ENCODE measurements at regions not wholly inside any gene's neighbourhood (a gene's known extent, or its start where the extent isn't known, plus 50 kb on each side); places are given as distances from the start of the nearest gene placed in this dataset.

DNA sequence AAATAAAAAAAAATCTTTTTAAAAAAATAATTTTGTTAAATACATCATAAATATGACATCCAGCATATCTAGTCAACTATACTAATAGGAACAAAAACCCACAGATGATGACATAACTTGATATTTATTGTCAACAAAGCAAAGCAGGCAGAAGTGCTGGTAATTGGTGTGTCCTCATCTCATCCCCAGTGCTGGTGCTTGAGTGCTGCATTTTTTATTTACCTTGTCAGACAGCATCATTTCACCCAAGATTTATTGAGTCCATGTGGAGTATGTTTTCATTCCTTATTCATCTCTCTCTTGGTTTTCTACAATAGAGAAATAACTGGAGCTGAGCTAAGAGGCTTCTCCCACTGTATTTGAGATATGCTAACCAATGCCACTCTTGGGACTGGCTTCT is 191.6 kb upstream of the SLC14A2 start:
- Histone ChIP-seq H3K9me3 (ENCODE audit: control insufficient read depth, low read length) (no peaks in the 10 kb centered on the region), H3K4me1 (ENCODE audit: control insufficient read depth, insufficient read depth, low read length, poor library complexity, severe bottlenecking) (no peaks in the 10 kb centered on the region), H3K27ac (ENCODE audit: low read depth, low read length, severe bottlenecking) (no peak overlapping the region), H3K4me3 (ENCODE audit: extremely low read depth, insufficient read depth, low read length, poor library complexity, severe bottlenecking) (no peak overlapping the region), H3K36me3 (ENCODE audit: control insufficient read depth, insufficient read depth, low read length) (no peaks in the 10 kb centered on the region)

DNA sequence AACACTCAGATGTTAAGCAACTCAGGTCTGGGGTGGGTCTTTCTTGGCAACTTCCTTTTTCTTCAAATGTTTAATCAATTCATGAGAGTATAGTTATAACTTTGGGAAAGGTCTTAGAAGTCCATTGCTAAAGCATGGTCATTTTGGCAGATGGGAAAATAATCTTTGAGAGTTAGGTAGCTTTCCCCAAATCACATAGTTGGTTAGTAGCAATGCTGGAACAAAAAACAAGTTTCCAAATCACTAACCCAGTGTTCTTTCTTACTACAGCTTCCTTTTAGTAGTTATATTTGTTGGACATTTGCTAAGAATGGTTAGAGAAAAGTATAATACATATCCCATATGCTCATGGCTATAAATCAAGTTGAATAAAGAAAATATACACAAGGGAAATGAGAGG is 185.2 kb upstream of the SLC14A2 start:
- no peak overlapping the region for H3K27ac ChIP-seq (ENCODE audit: low read depth, low read length, severe bottlenecking)
- no peaks in the 10 kb centered on the region for H3K9me3 ChIP-seq (ENCODE audit: control insufficient read depth, low read length)
- no peaks in the 10 kb centered on the region for H3K4me1 ChIP-seq (ENCODE audit: control insufficient read depth, insufficient read depth, low read length, poor library complexity, severe bottlenecking)
- H3K4me3 ChIP-seq (ENCODE audit: extremely low read depth, insufficient read depth, low read length, poor library complexity, severe bottlenecking) = no peak overlapping the region
- H3K36me3 ChIP-seq (ENCODE audit: control insufficient read depth, insufficient read depth, low read length) = no peaks in the 10 kb centered on the region

DNA sequence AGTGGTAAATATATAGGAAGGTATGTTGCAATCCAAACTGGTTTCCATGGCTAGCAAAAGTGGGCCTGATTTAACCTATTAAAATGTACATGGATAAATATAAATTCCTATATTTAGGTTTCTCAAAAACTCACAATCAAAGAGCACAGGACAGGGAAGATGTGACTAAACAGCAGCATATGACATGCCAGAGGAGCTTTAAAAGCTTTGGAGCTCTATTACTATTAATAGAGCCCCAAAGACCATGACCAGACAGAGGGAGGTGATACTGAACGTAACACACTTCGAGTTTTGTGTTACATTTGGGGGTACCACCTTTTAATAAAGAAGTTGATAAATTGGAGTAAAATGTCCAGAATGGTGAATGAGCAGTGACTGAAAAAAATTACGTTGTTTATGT is 179.5 kb upstream of the SLC14A2 start:
- WGBS, 2 experiments (ENCODE audit: insufficient coverage in 2 of 2) = 83 to 100% methylated on average over 2 to 3 of the region's 3 CpGs
- H3K4me3 ChIP-seq (ENCODE audit: extremely low read depth, insufficient read depth, low read length, poor library complexity, severe bottlenecking) = no peak overlapping the region
- no peaks in the 10 kb centered on the region for H3K36me3 ChIP-seq (ENCODE audit: control insufficient read depth, insufficient read depth, low read length)
- no peak overlapping the region for H3K27ac ChIP-seq (ENCODE audit: low read depth, low read length, severe bottlenecking)
- no peaks in the 10 kb centered on the region for H3K4me1 ChIP-seq (ENCODE audit: control insufficient read depth, insufficient read depth, low read length, poor library complexity, severe bottlenecking)
- no peaks in the 10 kb centered on the region for H3K9me3 ChIP-seq (ENCODE audit: control insufficient read depth, low read length)

DNA sequence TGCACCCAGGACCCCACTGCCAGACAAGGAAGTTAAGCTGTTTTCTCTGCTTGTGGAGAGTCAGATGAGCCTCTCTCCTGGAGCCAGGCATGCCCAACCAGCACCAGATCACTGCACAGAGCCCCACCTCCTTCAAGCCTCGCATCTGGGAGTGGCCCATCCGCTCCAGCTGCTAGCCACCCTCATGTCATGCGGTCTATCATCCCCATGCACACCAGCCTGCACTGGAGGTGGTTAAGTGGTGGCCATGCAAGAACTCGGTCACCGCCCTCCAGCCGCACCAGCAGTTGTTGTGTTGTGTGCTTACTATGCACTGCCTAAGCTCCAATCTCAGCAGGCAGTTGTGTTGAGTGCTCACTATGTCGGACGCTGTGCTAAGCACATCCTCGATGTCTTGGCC is 177.9 kb upstream of the SLC14A2 start:
- 95 to 100% methylated on average over 3 to 5 of the region's 9 CpGs for WGBS, 2 experiments (ENCODE audit: insufficient coverage in 2 of 2)
- H3K27ac ChIP-seq (ENCODE audit: low read depth, low read length, severe bottlenecking) = no peak overlapping the region
- H3K4me1 ChIP-seq (ENCODE audit: control insufficient read depth, insufficient read depth, low read length, poor library complexity, severe bottlenecking) = no peaks in the 10 kb centered on the region
- H3K4me3 ChIP-seq (ENCODE audit: extremely low read depth, insufficient read depth, low read length, poor library complexity, severe bottlenecking) = no peak overlapping the region
- H3K9me3 ChIP-seq (ENCODE audit: control insufficient read depth, low read length) = no peaks in the 10 kb centered on the region
- H3K36me3 ChIP-seq (ENCODE audit: control insufficient read depth, insufficient read depth, low read length) = no peaks in the 10 kb centered on the region

DNA sequence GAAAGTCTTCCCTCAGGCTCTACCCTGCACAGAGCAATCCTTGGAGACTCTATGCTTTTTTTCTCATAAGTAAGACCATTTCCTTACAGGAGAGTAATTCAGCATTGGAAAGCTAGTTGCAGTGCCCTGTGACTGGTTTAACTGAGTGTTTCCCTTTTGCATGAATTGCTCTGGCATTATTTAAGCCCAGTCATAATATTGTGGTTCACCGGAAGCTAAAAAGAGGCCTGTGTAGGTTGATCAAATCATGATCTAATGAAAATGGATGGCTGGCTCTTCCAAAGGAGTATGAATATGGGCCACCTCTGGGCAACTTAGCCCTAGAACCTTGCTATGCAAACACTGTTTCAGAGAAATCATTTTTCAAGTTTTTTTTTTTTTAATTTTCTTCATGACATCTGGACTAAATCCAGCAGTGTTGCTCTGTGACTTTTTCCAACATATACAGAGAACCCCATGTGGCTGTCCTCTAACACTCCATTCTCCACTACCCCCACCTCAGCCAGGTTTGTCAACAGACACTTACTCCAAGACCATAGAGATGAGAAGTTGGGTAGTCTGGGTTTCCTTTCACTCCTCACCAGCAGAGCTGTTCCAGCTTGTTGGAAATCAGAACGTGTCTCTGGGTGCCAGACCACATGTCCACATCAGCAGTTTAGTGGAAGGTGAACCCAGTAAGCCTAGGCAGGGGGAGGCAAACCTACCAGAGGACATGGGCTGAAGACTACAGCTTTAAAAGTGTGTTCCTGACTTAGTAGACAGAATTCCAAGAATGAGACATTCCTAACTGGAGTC is 175.2 kb upstream of the SLC14A2 start:
- no peaks in the 10 kb centered on the region for H3K9me3 ChIP-seq (ENCODE audit: control insufficient read depth, low read length)
- H3K27ac ChIP-seq (ENCODE audit: low read depth, low read length, severe bottlenecking) = no peak overlapping the region
- no peaks in the 10 kb centered on the region for H3K36me3 ChIP-seq (ENCODE audit: control insufficient read depth, insufficient read depth, low read length)
- H3K4me1 ChIP-seq (ENCODE audit: control insufficient read depth, insufficient read depth, low read length, poor library complexity, severe bottlenecking) = no peaks in the 10 kb centered on the region
- no peak overlapping the region for H3K4me3 ChIP-seq (ENCODE audit: extremely low read depth, insufficient read depth, low read length, poor library complexity, severe bottlenecking)
- WGBS, 2 experiments (ENCODE audit: insufficient coverage in 2 of 2) = 67 to 100% methylated on average over 1 to 2 of the region's 2 CpGs

DNA sequence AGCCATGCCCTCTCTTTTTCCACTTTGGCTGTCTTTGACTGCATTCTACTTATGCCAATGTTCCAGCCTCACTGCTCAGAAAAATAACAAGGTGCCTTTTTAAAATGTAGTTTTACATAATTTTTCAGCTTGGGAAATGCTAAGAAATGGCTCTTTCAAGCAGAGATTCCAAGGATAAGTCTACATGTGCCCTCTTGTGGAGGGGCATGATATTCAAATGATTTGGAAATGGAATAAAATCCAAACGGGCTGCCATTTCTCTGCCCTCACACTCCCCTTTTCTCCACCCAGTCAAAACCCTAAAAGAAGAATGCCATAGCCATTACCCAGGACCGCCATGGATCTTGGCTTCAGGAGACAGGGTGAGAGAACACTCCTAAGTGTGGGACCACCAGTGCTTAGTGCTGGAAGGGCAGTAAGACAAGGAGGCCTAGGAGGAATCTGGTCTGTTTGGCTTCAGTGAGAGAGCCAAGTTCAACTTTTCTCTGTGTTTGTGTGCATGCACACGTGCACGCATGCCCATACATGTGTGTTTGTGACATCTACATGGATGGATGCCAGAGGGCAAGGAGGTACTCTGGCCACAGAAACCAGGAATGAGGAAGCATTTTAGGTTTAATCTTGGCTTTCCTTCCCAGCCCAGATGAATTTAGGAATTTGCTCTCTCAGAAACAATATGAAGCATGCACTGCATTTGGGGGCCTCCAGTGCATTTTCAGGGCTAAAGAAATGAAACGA is 174.0 kb upstream of the SLC14A2 start:
- no peaks in the 10 kb centered on the region for H3K36me3 ChIP-seq (ENCODE audit: control insufficient read depth, insufficient read depth, low read length)
- WGBS, 2 experiments (ENCODE audit: insufficient coverage in 2 of 2) = 83 to 92% methylated on average over 2 to 3 of the region's 5 CpGs
- H3K4me3 ChIP-seq (ENCODE audit: extremely low read depth, insufficient read depth, low read length, poor library complexity, severe bottlenecking) = no peak overlapping the region

DNA sequence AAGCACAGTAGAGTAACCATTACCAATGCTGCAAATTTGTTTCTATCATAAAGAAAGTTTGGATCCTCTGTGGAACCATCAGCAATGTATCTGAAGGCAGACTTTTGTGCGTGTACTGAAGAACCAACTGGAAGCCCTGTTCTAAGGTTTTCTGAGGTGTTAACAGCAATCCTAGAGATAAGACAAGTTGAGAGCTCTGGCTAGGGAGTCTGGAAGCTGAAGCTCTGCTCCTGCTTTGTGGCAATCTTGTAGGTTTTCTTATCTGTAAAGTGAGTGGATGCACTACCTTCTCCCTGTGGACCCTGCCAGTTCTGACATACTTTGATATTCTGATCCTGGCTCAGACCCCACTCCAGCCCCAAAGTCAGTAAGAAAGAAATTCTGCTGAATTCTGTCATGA is 171.2 kb upstream of the SLC14A2 start:
- no peaks in the 10 kb centered on the region for H3K36me3 ChIP-seq (ENCODE audit: control insufficient read depth, insufficient read depth, low read length)
- H3K4me3 ChIP-seq (ENCODE audit: extremely low read depth, insufficient read depth, low read length, poor library complexity, severe bottlenecking) = no peak overlapping the region
- H3K9me3 ChIP-seq (ENCODE audit: control insufficient read depth, low read length) = no peaks in the 10 kb centered on the region
- WGBS, 2 experiments (ENCODE audit: insufficient coverage in 2 of 2) = 91 to 92% methylated on average over 1 of the region's 1 CpG
- no peaks in the 10 kb centered on the region for H3K4me1 ChIP-seq (ENCODE audit: control insufficient read depth, insufficient read depth, low read length, poor library complexity, severe bottlenecking)
- H3K27ac ChIP-seq (ENCODE audit: low read depth, low read length, severe bottlenecking) = no peak overlapping the region

More for the DNA sequence above, 174.0 kb upstream of the SLC14A2 start:
- H3K9me3 ChIP-seq (ENCODE audit: control insufficient read depth, low read length) = no peaks in the 10 kb centered on the region
- no peak overlapping the region for H3K27ac ChIP-seq (ENCODE audit: low read depth, low read length, severe bottlenecking)
- no peaks in the 10 kb centered on the region for H3K4me1 ChIP-seq (ENCODE audit: control insufficient read depth, insufficient read depth, low read length, poor library complexity, severe bottlenecking)

DNA sequence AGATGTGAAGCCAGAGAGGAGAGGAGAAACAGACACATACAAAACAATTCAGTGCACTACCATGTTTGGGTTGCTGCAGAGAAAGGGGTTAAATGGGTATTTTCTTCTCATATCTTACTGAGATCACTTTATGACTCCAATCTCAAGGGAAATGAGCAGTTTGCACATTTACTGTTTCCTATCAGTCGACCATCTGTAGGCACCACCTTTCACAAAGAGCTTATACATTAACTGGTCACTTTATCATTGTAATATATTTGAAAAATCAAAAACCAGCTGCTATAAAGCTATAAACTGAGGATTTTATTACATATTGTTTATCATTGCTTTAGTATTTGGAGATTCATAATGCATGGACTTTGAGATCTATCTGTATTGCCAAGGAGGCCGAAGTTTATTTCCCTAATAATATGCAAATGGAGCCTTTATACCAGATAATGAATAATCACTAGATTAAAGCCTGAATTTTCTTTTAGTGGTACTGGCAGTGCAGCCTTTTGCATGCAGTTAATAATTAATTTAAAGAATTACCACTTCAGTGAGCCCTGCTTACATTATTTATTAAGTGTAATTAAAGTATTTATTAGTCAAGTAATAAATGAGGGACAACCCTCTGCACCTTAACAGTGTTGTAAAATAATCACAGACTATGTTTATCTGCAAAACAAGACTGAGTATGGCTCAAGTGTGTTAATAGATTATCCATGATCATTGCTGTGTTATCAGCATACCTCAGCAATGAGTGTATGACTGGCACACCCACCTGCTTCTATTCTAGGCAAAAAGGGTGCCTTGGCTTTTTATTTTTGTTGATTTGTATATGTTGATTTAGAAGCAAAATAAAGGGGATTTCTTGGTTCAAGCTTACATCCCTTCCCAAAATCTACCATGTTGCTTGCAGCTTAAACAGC is 167.7 kb upstream of the SLC14A2 start:
- H3K4me1 ChIP-seq (ENCODE audit: control insufficient read depth, insufficient read depth, low read length, poor library complexity, severe bottlenecking) = no peaks in the 10 kb centered on the region
- no peak overlapping the region for H3K4me3 ChIP-seq (ENCODE audit: extremely low read depth, insufficient read depth, low read length, poor library complexity, severe bottlenecking)
- H3K36me3 ChIP-seq (ENCODE audit: control insufficient read depth, insufficient read depth, low read length) = no peaks in the 10 kb centered on the region
- H3K27ac ChIP-seq (ENCODE audit: low read depth, low read length, severe bottlenecking) = no peak overlapping the region
- no CpG with 5 or more reads among the region's 2 CpGs for WGBS, 2 experiments (ENCODE audit: insufficient coverage in 2 of 2)
- no peaks in the 10 kb centered on the region for H3K9me3 ChIP-seq (ENCODE audit: control insufficient read depth, low read length)

DNA sequence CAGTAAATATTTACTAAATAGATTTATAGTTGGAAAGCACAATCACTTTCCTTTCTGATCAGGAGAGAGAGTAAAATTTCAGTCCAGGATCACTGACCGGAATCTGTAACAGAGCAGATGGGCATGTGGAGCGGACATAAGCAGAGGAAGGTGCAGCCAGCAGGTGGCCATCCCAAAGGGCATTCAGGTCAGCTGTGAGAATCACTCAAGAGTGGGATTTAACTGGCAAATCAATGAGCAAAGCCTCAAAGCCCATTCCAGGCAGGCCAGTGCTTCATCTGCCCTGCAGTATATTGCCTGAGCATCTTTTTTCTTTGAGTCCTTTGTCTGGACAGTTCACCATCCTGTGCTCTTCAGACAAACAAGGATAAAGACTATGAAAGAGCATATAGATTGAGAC is 166.4 kb upstream of the SLC14A2 start:
- H3K9me3 ChIP-seq (ENCODE audit: control insufficient read depth, low read length) = no peaks in the 10 kb centered on the region
- 100% methylated on average over 1 to 2 of the region's 2 CpGs for WGBS, 2 experiments (ENCODE audit: insufficient coverage in 2 of 2)
- H3K27ac ChIP-seq (ENCODE audit: low read depth, low read length, severe bottlenecking) = no peak overlapping the region
- H3K4me1 ChIP-seq (ENCODE audit: control insufficient read depth, insufficient read depth, low read length, poor library complexity, severe bottlenecking) = no peaks in the 10 kb centered on the region
- H3K4me3 ChIP-seq (ENCODE audit: extremely low read depth, insufficient read depth, low read length, poor library complexity, severe bottlenecking) = no peak overlapping the region
- H3K36me3 ChIP-seq (ENCODE audit: control insufficient read depth, insufficient read depth, low read length) = no peaks in the 10 kb centered on the region

DNA sequence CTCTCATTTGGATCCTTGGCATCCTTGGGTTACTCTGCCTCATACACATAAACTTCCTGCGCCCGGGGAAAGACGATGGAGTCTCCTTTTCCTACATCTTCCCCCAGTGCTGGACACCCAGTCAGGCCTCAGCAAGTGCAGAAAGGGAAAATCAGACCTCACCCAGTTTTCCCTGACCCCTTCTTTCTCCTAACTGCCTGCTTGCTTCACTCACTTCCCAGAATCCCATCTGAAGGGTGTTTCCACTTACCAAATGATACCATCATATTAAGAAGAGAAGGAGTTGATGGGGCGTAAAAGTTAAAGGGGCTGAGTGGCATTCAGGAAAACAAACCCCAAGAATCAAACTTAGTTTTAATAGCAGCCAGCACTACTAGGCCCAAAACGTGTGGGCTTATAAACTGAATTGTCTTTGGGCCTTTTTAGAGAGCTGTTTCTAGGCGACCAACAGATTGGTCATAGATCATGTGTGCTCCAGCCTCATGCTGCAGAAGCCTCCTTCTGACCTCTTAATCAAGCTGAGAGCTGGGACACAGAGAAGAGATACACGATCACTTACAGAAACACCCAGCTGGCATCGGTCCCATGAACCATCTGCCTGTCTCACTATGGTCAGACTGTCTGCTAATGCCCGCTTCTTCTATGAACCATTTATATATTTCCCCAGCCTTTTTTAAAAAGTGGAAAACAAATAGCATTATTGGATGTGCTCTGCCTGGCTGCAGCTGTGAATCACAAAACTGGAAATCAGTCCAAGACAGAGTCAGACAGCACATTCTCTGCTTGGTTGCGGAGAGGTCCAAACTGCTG is 165.7 kb upstream of the SLC14A2 start:
- Histone ChIP-seq H3K27ac (ENCODE audit: low read depth, low read length, severe bottlenecking) (no peak overlapping the region), H3K4me3 (ENCODE audit: extremely low read depth, insufficient read depth, low read length, poor library complexity, severe bottlenecking) (no peak overlapping the region), H3K9me3 (ENCODE audit: control insufficient read depth, low read length) (no peaks in the 10 kb centered on the region), H3K4me1 (ENCODE audit: control insufficient read depth, insufficient read depth, low read length, poor library complexity, severe bottlenecking) (no peaks in the 10 kb centered on the region), H3K36me3 (ENCODE audit: control insufficient read depth, insufficient read depth, low read length) (no peaks in the 10 kb centered on the region)
- 87 to 91% methylated on average over 7 to 8 of the region's 10 CpGs for WGBS, 2 experiments (ENCODE audit: insufficient coverage in 2 of 2)
